Heart left ventricle (tissue), 13 donors: ENCODE measurements at regions not wholly inside any gene's neighbourhood (a gene's known extent, or its start where the extent isn't known, plus 50 kb on each side); places are given as distances from the start of the nearest gene placed in this dataset.

Experiments
- POLR2A ChIP-seq, 2 donors: fragments of 450-650 bp; IDR thresholded peaks; one replicate each; pipeline ENCODE4 v1.6.1; 2017; ENCODE audit warnings: antibody characterized with exemption in 2 of 2, mild to moderate bottlenecking in 2 of 2, moderate library complexity in 2 of 2
- TF ChIP-seq, protein P1 (sequence below), 12 donors: fragments of 200-600 bp; sonication (generic) in 4 of 12; IDR thresholded peaks; one replicate each; pipeline versions ENCODE4 v1.5.0 to v1.8.0; 2018 to 2022; ENCODE audit warnings: antibody characterized with exemption in 12 of 12, mild to moderate bottlenecking in 5 of 12
- donor health status: ischemic (EF 13 %, LVEDD 7.1; RV severe dilation, severe dysfunction).
- donor health status: DM: no; HTN: yes; CAD: no.
- donor health status: DM: no; HTN: no; CAD: no.
- donor health status: ischemic (EF 25% LVEDD 6.9; RV normal size, moderate dysfunction).
- donor health status: ischemic (EF 25% LVEDD 5.7; RV mildly dilated, moderate dysfunction).
- donor health status: ischemic (EF 35%, LVEDD 5.7; RV mildly dilated, moderate dysfunction).
- donor health status: nonischemic (EF 11% LVEDD 7.7; RV severe dilation, severe dysfunction).
- donor health status: DM: yes; HTN: yes; CAD: no.
- donor health status: PGD.
- donor health status: ischemic (EF 29% LVEDD 5.4; RV normal size, mild dysfunction).
- donor health status: nonischemic (EF 23%, LVEDD 6.1; RV moderate dilation, normal function).

DNA sequence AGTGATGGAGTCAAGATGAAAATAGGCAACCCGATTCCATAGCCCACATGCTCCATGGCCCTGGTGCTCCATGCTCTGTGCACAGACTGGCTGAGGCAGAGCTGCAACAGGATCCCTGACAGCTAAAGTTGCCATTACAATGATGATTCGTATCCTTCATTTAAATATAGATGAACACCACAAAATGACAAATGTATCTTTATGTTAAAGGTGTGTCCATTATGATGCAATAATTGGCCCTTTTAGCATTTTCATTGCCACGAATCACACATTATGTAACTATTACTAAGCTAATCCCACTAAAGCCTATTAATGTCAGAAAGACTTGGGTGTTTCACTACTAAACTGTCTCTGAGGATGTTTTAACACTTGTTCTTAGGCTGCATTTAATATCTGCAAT, 270.2 kb upstream of the THBS1 start:
- TF ChIP-seq, protein P1, sequence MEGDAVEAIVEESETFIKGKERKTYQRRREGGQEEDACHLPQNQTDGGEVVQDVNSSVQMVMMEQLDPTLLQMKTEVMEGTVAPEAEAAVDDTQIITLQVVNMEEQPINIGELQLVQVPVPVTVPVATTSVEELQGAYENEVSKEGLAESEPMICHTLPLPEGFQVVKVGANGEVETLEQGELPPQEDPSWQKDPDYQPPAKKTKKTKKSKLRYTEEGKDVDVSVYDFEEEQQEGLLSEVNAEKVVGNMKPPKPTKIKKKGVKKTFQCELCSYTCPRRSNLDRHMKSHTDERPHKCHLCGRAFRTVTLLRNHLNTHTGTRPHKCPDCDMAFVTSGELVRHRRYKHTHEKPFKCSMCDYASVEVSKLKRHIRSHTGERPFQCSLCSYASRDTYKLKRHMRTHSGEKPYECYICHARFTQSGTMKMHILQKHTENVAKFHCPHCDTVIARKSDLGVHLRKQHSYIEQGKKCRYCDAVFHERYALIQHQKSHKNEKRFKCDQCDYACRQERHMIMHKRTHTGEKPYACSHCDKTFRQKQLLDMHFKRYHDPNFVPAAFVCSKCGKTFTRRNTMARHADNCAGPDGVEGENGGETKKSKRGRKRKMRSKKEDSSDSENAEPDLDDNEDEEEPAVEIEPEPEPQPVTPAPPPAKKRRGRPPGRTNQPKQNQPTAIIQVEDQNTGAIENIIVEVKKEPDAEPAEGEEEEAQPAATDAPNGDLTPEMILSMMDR (IDR thresholded peaks at IDR 0.05), result no peak
- TF ChIP-seq POLR2A (IDR thresholded peaks at IDR 0.05), result no peak
